ENCODE measurements at regions not wholly inside any gene's neighbourhood (a gene's known extent, or its start where the extent isn't known, plus 50 kb on each side); places are given as distances from the start of the nearest gene placed in this dataset.

- intact Hi-C loops (cut with DNase I): no loop called here
- TF ChIP-seq CTCF (IDR thresholded peaks at IDR 0.05): no peak
- WGBS, 3 donors: 63 to 73% (median 70%) methylated on average over 5 to 7 of the region's 7 CpGs
- Histone ChIP-seq H3K27me3 (ENCODE audit: insufficient read depth in 3 of 3, low read length in 2 of 3) (no peaks in the 10 kb centered on the region), H3K27ac (no peak overlapping the region), H3K9me3 (no peaks in the 10 kb centered on the region), H3K36me3 (ENCODE audit: insufficient read depth in 1 of 2, low read depth in 1 of 2) (no peaks in the 10 kb centered on the region), H3K4me1 (no peaks in the 10 kb centered on the region), H3K4me3 (no peak overlapping the region)
- ATAC-seq (no peak), DNase-seq (no peak)
Measured at GRCh38 chr21:31505975-31506374, 153.5 kb upstream of the SOD1 start.

GRCh38 chr21:31503939-31504338, 155.6 kb upstream of the SOD1 start:
- no peak overlapping the region for H3K4me3 ChIP-seq
- TF ChIP-seq CTCF (IDR thresholded peaks at IDR 0.05): no peak
- no peak overlapping the region for H3K27ac ChIP-seq
- no peaks in the 10 kb centered on the region for H3K9me3 ChIP-seq
- no peaks in the 10 kb centered on the region for H3K27me3 ChIP-seq (ENCODE audit: insufficient read depth in 3 of 3, low read length in 2 of 3)
- no peak for DNase-seq
- H3K36me3 ChIP-seq (ENCODE audit: insufficient read depth in 1 of 2, low read depth in 1 of 2): no peaks in the 10 kb centered on the region
- intact Hi-C loops (cut with DNase I): no loop called here
- 92 to 98% (median 96%) methylated on average over 3 of the region's 3 CpGs for WGBS, 3 donors
- no peak for ATAC-seq
- no peaks in the 10 kb centered on the region for H3K4me1 ChIP-seq

GRCh38 chr21:31503467-31503866, 156.0 kb upstream of the SOD1 start:
- Histone ChIP-seq H3K27ac (no peak overlapping the region), H3K4me1 (no peaks in the 10 kb centered on the region), H3K36me3 (ENCODE audit: insufficient read depth in 1 of 2, low read depth in 1 of 2) (no peaks in the 10 kb centered on the region), H3K4me3 (no peak overlapping the region), H3K27me3 (ENCODE audit: insufficient read depth in 3 of 3, low read length in 2 of 3) (no peaks in the 10 kb centered on the region), H3K9me3 (no peaks in the 10 kb centered on the region)
- TF ChIP-seq CTCF (IDR thresholded peaks at IDR 0.05): no peak
- ATAC-seq: no peak
- WGBS, 3 donors: 62 to 86% (median 75%) methylated on average over 2 of the region's 2 CpGs
- intact Hi-C loops (cut with DNase I): no loop called here
- no peak for DNase-seq

- Histone ChIP-seq H3K4me1 (no peaks in the 10 kb centered on the region), H3K4me3 (no peak overlapping the region), H3K27ac (no peak overlapping the region), H3K27me3 (ENCODE audit: insufficient read depth in 3 of 3, low read length in 2 of 3) (no peaks in the 10 kb centered on the region), H3K9me3 (no peaks in the 10 kb centered on the region), H3K36me3 (ENCODE audit: insufficient read depth in 1 of 2, low read depth in 1 of 2) (no peaks in the 10 kb centered on the region)
- WGBS, 3 donors: 80 to 91% (median 87%) methylated on average over 10 of the region's 10 CpGs
- intact Hi-C loops (cut with DNase I): no loop called here
- DNase-seq (no peak), ATAC-seq (no peak)
- no peak for TF ChIP-seq CTCF (IDR thresholded peaks at IDR 0.05)
Measured at GRCh38 chr21:31502537-31503143, 156.9 kb upstream of the SOD1 start.

GRCh38 chr21:31501926-31502325, 157.6 kb upstream of the SOD1 start:
- WGBS, 3 donors: 87 to 92% (median 91%) methylated on average over 5 of the region's 5 CpGs
- Histone ChIP-seq H3K27me3 (ENCODE audit: insufficient read depth in 3 of 3, low read length in 2 of 3) (no peaks in the 10 kb centered on the region), H3K4me1 (no peaks in the 10 kb centered on the region), H3K9me3 (no peaks in the 10 kb centered on the region), H3K27ac (no peak overlapping the region), H3K4me3 (no peak overlapping the region), H3K36me3 (ENCODE audit: insufficient read depth in 1 of 2, low read depth in 1 of 2) (no peaks in the 10 kb centered on the region)
- intact Hi-C loops (cut with DNase I): no loop called here
- ATAC-seq (no peak), DNase-seq (no peak)
- no peak for TF ChIP-seq CTCF (IDR thresholded peaks at IDR 0.05)
